ENCODE measurements at regions not wholly inside any gene's neighbourhood (a gene's known extent, or its start where the extent isn't known, plus 50 kb on each side); places are given as distances from the start of the nearest gene placed in this dataset.

GRCh38 chr9:19550009-19550408 is 141.2 kb downstream of the ACER2 start:
- intact Hi-C loops (cut with micrococcal nuclease) = loop anchor here (10.0 kb wide), 1 partner anchor 205 kb away; no protein-coding TSS in a partner anchor
- Mint-ChIP-seq H3K4me3 (no peak overlapping the region), H3K27me3 (peaks cover 12% of the 10 kb centered on the region), H3K27ac (no peak overlapping the region), H3K4me1 (ENCODE audit: low read depth) (no peaks in the 10 kb centered on the region), H3K9me3 (peaks cover 1% of the 10 kb centered on the region), H3K36me3 (ENCODE audit: low read depth) (no peaks in the 10 kb centered on the region)
- ChIA-PET POLR2A (no interaction called here), CTCF (interaction anchor here (0.6 kb wide), 1 partner anchor 1303 kb away, joined by 3 read pairs; no protein-coding TSS in a partner anchor)
- DNase-seq (no peak), ATAC-seq (no peak)
- TF ChIP-seq CTCF (IDR thresholded peaks at IDR 0.05) = no peak

GRCh38 chr9:19533373-19533772 is 124.6 kb downstream of the ACER2 start:
- DNase-seq (no peak), ATAC-seq (no peak)
- Mint-ChIP-seq H3K4me1 (ENCODE audit: low read depth) (no peaks in the 10 kb centered on the region), H3K36me3 (ENCODE audit: low read depth) (no peaks in the 10 kb centered on the region), H3K27ac (no peak overlapping the region), H3K27me3 (peaks cover 4% of the 10 kb centered on the region), H3K4me3 (no peak overlapping the region), H3K9me3 (no peaks in the 10 kb centered on the region)
- ChIA-PET CTCF (interaction anchor here (1.0 to 1.2 kb wide), 2 partner anchors 16 to 68 kb away, joined by 4 to 5 read pairs; no protein-coding TSS in a partner anchor), POLR2A (no interaction called here)
- intact Hi-C loops (cut with micrococcal nuclease) = no loop called here
- no peak for TF ChIP-seq CTCF (IDR thresholded peaks at IDR 0.05)

- ChIA-PET CTCF (interaction anchor here (1.3 kb wide), 1 partner anchor 63 kb away, joined by 3 read pairs; no protein-coding TSS in a partner anchor), POLR2A (no interaction called here)
- Mint-ChIP-seq H3K4me3 (no peak overlapping the region), H3K36me3 (ENCODE audit: low read depth) (no peaks in the 10 kb centered on the region), H3K4me1 (ENCODE audit: low read depth) (no peaks in the 10 kb centered on the region), H3K9me3 (no peaks in the 10 kb centered on the region), H3K27ac (no peak overlapping the region), H3K27me3 (peaks cover 9% of the 10 kb centered on the region)
- no peak for DNase-seq
- no peak for ATAC-seq
- no peak for TF ChIP-seq CTCF (IDR thresholded peaks at IDR 0.05)
- intact Hi-C loops (cut with micrococcal nuclease) = loop anchor here (5.0 kb wide), 1 partner anchor 85 kb away; no protein-coding TSS in a partner anchor
These were observed 118.9 kb downstream of the ACER2 start for GRCh38 chr9:19527663-19528062.

GRCh38 chr9:19522558-19522957 is 113.7 kb downstream of the ACER2 start:
- ChIA-PET POLR2A (no interaction called here), CTCF (no interaction called here)
- Mint-ChIP-seq H3K27me3 (peaks cover 4% of the 10 kb centered on the region), H3K4me3 (no peak overlapping the region), H3K27ac (no peak overlapping the region), H3K36me3 (ENCODE audit: low read depth) (no peaks in the 10 kb centered on the region), H3K4me1 (ENCODE audit: low read depth) (no peaks in the 10 kb centered on the region), H3K9me3 (no peaks in the 10 kb centered on the region)
- no peak for DNase-seq
- ATAC-seq = no peak
- intact Hi-C loops (cut with micrococcal nuclease) = no loop called here
- no peak for TF ChIP-seq CTCF (IDR thresholded peaks at IDR 0.05)

GRCh38 chr9:19521205-19521604 is 112.4 kb downstream of the ACER2 start:
- ATAC-seq (no peak), DNase-seq (no peak)
- Mint-ChIP-seq H3K27ac (no peak overlapping the region), H3K9me3 (no peaks in the 10 kb centered on the region), H3K4me1 (ENCODE audit: low read depth) (peaks cover 8% of the 10 kb centered on the region), H3K4me3 (no peak overlapping the region), H3K27me3 (peaks cover 6% of the 10 kb centered on the region), H3K36me3 (ENCODE audit: low read depth) (no peaks in the 10 kb centered on the region)
- intact Hi-C loops (cut with micrococcal nuclease) = no loop called here
- CTCF ChIA-PET = no interaction called here
- no peak for TF ChIP-seq CTCF (IDR thresholded peaks at IDR 0.05)
- POLR2A ChIA-PET = no interaction called here
